HEK293 (cell line): ENCODE measurements at regions not wholly inside any gene's neighbourhood (a gene's known extent, or its start where the extent isn't known, plus 50 kb on each side); places are given as distances from the start of the nearest gene placed in this dataset.
A peak's percentile ranks its signal among the peaks of the same experiment; 100 is the strongest.

Experiments
- CTCF ChIA-PET: fragments of 350-600 bp; formaldehyde crosslinking; extraction: SDS; loops from one replicate; lab custom pipeline; 2021; ENCODE audit warnings: antibody characterized with exemption; lab: Yijun Ruan, JAX
- POLR2A ChIA-PET: fragments of 300-600 bp; formaldehyde crosslinking; extraction: SDS; loops from one replicate; lab custom pipeline; 2020; ENCODE audit warnings: antibody characterized with exemption, inconsistent platforms; lab: Yijun Ruan, JAX
- H3K27ac ChIP-seq: fragments of 200-500 bp; sonication (Bioruptor generic); 2 replicates; pipeline ENCODE4 v1.5.1; 2014; ENCODE audit warnings: low read depth, low read length, control low read depth, inconsistent platforms; ENCODE audit errors: extremely low read depth
- H3K36me3 ChIP-seq, 2 experiments: fragments of 200-500 bp in 1 of 2; sonication (Bioruptor generic) in 1 of 2; 1 replicate in 1 of 2; 2 replicates in 1 of 2; pipeline ENCODE4 v1.5.1; 2014 to 2017; ENCODE audit warnings: inconsistent platforms in 2 of 2, low read length in 2 of 2; ENCODE audit not compliant: control insufficient read depth in 2 of 2, insufficient read depth in 1 of 2
- H3K4me1 ChIP-seq: fragments of 200-500 bp; sonication (Bioruptor generic); 2 replicates; pipeline ENCODE4 v1.5.1; 2014; ENCODE audit warnings: mild to moderate bottlenecking, low read length, inconsistent platforms; ENCODE audit not compliant: control insufficient read depth, insufficient read depth
- H3K4me3 ChIP-seq: 2 replicates; pipeline ENCODE4 v1.5.1; 2011; ENCODE audit warnings: low read depth, mild to moderate bottlenecking, control low read depth, low read length, moderate library complexity
- H3K9me3 ChIP-seq: fragments of 200-500 bp; sonication (Bioruptor generic); 2 replicates; pipeline ENCODE4 v1.5.1; 2014; ENCODE audit warnings: low read depth, low read length, inconsistent platforms; ENCODE audit not compliant: control insufficient read depth, insufficient read depth
- EGR2 ChIP-seq: fragments of 450-650 bp; formaldehyde crosslinking; IDR thresholded peaks from 2 replicates; pipeline ENCODE4 v1.5.1; 2016; ENCODE audit warnings: low read depth, missing biosample characterization, missing genetic modification characterization
- FEZF1 ChIP-seq: fragments of 450-650 bp; formaldehyde crosslinking; IDR thresholded peaks from 2 replicates; pipeline ENCODE4 v1.5.1; 2016; ENCODE audit warnings: missing biosample characterization, missing genetic modification characterization
- KLF9 ChIP-seq: fragments of 450-650 bp; formaldehyde crosslinking; IDR thresholded peaks from 2 replicates; pipeline ENCODE4 v1.5.1; 2016; ENCODE audit warnings: missing biosample characterization, missing genetic modification characterization, low read depth
- MEIS1 ChIP-seq: sonication (generic); formaldehyde crosslinking; IDR thresholded peaks from 2 replicates; pipeline ENCODE4 v1.8.1; 2022; ENCODE audit warnings: missing genetic modification reagents, mild to moderate bottlenecking, borderline replicate concordance
- SP7 ChIP-seq: fragments of 450-650 bp; formaldehyde crosslinking; IDR thresholded peaks from 2 replicates; pipeline ENCODE4 v1.5.1; 2016; ENCODE audit warnings: missing biosample characterization, missing genetic modification characterization
- ZIC2 ChIP-seq: fragments of 450-650 bp; formaldehyde crosslinking; IDR thresholded peaks from 2 replicates; pipeline ENCODE4 v1.5.1; 2016; ENCODE audit warnings: missing biosample characterization, missing genetic modification characterization
- ZNF10 ChIP-seq: fragments of 450-650 bp; formaldehyde crosslinking; IDR thresholded peaks from 2 replicates; pipeline ENCODE4 v1.5.1; 2017; ENCODE audit warnings: missing biosample characterization, missing genetic modification characterization
- ZNF174 ChIP-seq: fragments of 450-650 bp; formaldehyde crosslinking; IDR thresholded peaks from 2 replicates; pipeline ENCODE4 v1.5.0; 2017; ENCODE audit warnings: missing biosample characterization, mild to moderate bottlenecking, missing genetic modification characterization
- ZNF24 ChIP-seq: fragments of 450-650 bp; formaldehyde crosslinking; IDR thresholded peaks from 2 replicates; pipeline ENCODE4 v1.5.1; 2016; ENCODE audit warnings: missing biosample characterization, missing genetic modification characterization
- ZNF354C ChIP-seq: fragments of 450-650 bp; formaldehyde crosslinking; IDR thresholded peaks from 2 replicates; pipeline ENCODE4 v1.5.1; 2016; ENCODE audit warnings: missing biosample characterization, missing genetic modification characterization, low read depth, borderline replicate concordance
- ZNF416 ChIP-seq: fragments of 450-650 bp; formaldehyde crosslinking; IDR thresholded peaks from 2 replicates; pipeline ENCODE4 v1.5.1; 2016; ENCODE audit warnings: missing biosample characterization, missing genetic modification characterization
- ZNF510 ChIP-seq: fragments of 450-650 bp; formaldehyde crosslinking; IDR thresholded peaks from 2 replicates; pipeline ENCODE4 v1.5.1; 2018; ENCODE audit warnings: mild to moderate bottlenecking, missing genetic modification characterization, missing biosample characterization; ENCODE audit not compliant: insufficient replicate concordance
- ZNF529 ChIP-seq: fragments of 450-650 bp; formaldehyde crosslinking; IDR thresholded peaks from 2 replicates; pipeline ENCODE4 v1.5.1; 2017; ENCODE audit warnings: missing genetic modification characterization, missing biosample characterization; ENCODE audit not compliant: insufficient replicate concordance
- ZNF548 ChIP-seq: fragments of 450-650 bp; formaldehyde crosslinking; IDR thresholded peaks from 2 replicates; pipeline ENCODE4 v1.5.1; 2016; ENCODE audit warnings: missing biosample characterization, missing genetic modification characterization
- ZNF768 ChIP-seq: fragments of 450-650 bp; formaldehyde crosslinking; IDR thresholded peaks from 2 replicates; pipeline ENCODE4 v1.5.1; 2018; ENCODE audit warnings: missing biosample characterization, mild to moderate bottlenecking, missing genetic modification characterization
- ZNF791 ChIP-seq: fragments of 450-650 bp; formaldehyde crosslinking; IDR thresholded peaks from 2 replicates; pipeline ENCODE4 v1.5.1; 2016; ENCODE audit warnings: missing biosample characterization, missing genetic modification characterization
- ZNF792 ChIP-seq: fragments of 450-650 bp; formaldehyde crosslinking; IDR thresholded peaks from 2 replicates; pipeline ENCODE4 v1.5.1; 2016; ENCODE audit warnings: missing biosample characterization, missing genetic modification characterization
- TF ChIP-seq, protein P1 (sequence below): fragments of 450-650 bp; formaldehyde crosslinking; IDR thresholded peaks from 2 replicates; pipeline ENCODE4 v1.5.1; 2016; ENCODE audit warnings: missing biosample characterization, missing genetic modification characterization, low read depth
- TF ChIP-seq, protein P2 (sequence below): fragments of 450-650 bp; formaldehyde crosslinking; IDR thresholded peaks from 2 replicates; pipeline ENCODE4 v1.5.1; 2016; ENCODE audit warnings: missing biosample characterization, missing genetic modification characterization
- TF ChIP-seq, protein P3 (sequence below): fragments of 450-650 bp; formaldehyde crosslinking; IDR thresholded peaks from 2 replicates; pipeline ENCODE4 v1.5.1; 2016; ENCODE audit warnings: missing biosample characterization, missing genetic modification characterization
- TF ChIP-seq, protein P4 (sequence below): fragments of 450-650 bp; formaldehyde crosslinking; IDR thresholded peaks from 2 replicates; pipeline ENCODE4 v1.5.1; 2017; ENCODE audit warnings: missing biosample characterization, missing genetic modification characterization
- TF ChIP-seq, protein P5 (sequence below): fragments of 450-650 bp; formaldehyde crosslinking; IDR thresholded peaks from 2 replicates; pipeline ENCODE4 v1.5.1; 2016; ENCODE audit warnings: missing biosample characterization, missing genetic modification characterization
- TF ChIP-seq, protein P6 (sequence below): fragments of 450-650 bp; formaldehyde crosslinking; IDR thresholded peaks from 2 replicates; pipeline ENCODE4 v1.5.1; 2016; ENCODE audit warnings: missing biosample characterization, missing genetic modification characterization

DNA sequence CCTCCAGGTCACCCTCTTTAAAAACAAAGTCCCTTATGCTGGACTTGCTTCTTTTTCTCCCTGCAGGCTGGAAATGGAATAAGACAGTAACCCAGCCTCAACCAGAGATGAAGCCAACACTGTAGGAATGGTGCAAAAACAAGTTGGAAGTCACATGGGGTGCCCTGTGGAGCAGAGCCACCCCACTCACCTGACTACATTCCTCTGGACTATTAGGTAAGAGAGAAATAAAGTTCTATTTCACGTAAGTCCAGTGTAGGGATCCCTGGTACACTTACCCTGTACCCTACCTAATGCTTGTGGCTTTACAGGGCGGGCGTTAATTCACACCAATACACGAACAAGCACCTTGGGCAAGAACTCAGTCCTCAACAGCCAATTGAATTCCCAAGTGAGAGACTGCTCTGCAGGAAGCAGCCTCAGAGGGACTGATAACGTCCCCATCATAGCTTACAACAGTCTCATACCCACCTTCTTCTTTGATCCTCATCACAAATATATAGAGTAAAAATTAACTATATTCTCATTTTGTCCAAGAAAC lies 112.5 kb upstream of the FGGY start:
- no peak overlapping the region for H3K4me3 ChIP-seq
- ChIA-PET CTCF (no interaction called here), POLR2A (no interaction called here)
- no peak overlapping the region for H3K27ac ChIP-seq
- H3K9me3 ChIP-seq = no peaks in the 10 kb centered on the region
- peaks cover 7% of the 10 kb centered on the region; the same call in 1 of the 2 replicates for H3K4me1 ChIP-seq
- H3K36me3 ChIP-seq = no peaks in the 10 kb centered on the region
- TF ChIP-seq FEZF1 (no peak), ZIC2 (tag by site-specific recombination) (no peak), EGR2 (tag by site-specific recombination) (no peak), ZNF24 (tag by site-specific recombination) (no peak), ZNF548 (tag by site-specific recombination) (no peak)
- TF ChIP-seq, protein P1, sequence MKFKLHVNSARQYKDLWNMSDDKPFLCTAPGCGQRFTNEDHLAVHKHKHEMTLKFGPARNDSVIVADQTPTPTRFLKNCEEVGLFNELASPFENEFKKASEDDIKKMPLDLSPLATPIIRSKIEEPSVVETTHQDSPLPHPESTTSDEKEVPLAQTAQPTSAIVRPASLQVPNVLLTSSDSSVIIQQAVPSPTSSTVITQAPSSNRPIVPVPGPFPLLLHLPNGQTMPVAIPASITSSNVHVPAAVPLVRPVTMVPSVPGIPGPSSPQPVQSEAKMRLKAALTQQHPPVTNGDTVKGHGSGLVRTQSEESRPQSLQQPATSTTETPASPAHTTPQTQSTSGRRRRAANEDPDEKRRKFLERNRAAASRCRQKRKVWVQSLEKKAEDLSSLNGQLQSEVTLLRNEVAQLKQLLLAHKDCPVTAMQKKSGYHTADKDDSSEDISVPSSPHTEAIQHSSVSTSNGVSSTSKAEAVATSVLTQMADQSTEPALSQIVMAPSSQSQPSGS = no peak
- TF ChIP-seq, protein P2, sequence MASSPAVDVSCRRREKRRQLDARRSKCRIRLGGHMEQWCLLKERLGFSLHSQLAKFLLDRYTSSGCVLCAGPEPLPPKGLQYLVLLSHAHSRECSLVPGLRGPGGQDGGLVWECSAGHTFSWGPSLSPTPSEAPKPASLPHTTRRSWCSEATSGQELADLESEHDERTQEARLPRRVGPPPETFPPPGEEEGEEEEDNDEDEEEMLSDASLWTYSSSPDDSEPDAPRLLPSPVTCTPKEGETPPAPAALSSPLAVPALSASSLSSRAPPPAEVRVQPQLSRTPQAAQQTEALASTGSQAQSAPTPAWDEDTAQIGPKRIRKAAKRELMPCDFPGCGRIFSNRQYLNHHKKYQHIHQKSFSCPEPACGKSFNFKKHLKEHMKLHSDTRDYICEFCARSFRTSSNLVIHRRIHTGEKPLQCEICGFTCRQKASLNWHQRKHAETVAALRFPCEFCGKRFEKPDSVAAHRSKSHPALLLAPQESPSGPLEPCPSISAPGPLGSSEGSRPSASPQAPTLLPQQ = no peak

DNA sequence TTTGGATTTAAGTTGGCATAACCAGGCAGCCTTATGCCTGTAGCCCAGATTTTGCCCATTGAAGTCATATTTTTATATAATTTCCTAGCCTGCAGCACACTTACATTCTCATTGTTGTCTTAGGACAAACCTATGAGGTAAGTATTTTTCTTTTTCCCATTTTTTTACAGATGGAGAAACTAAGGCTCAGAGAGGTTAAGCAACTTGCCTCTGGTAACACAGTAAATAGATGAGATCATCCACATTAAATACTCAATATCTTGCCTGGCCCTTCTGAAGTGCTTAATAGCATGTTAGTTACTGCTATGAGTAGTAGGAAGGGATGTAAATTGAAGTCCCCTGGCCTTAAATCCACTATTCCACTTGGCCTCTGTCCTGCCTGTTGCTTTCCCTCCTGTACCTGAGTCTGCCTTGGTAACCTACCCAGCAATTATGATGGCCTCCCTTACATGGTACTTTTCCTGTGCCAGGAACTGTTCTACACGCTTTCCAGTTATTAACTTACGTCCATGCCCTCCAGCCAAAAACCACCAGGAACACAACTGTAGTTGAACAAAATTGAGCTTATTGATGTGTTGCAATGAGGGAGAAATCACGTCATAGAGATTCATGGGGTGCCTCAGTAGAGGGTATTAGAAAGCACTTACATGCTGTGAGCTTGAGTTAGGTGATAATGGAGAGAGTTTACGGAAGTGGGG lies 111.6 kb upstream of the FGGY start:
- CTCF ChIA-PET = interaction anchor here (1.5 kb wide), 1 partner anchor 514 kb away, joined by 3 read pairs; no protein-coding TSS in a partner anchor
- peaks cover 4% of the 10 kb centered on the region; the same call in 1 of the 2 replicates for H3K4me1 ChIP-seq
- POLR2A ChIA-PET = no interaction called here
- H3K9me3 ChIP-seq = no peaks in the 10 kb centered on the region
- no peak overlapping the region for H3K4me3 ChIP-seq
- H3K36me3 ChIP-seq = no peaks in the 10 kb centered on the region
- no peak overlapping the region for H3K27ac ChIP-seq
- TF ChIP-seq, protein P3, sequence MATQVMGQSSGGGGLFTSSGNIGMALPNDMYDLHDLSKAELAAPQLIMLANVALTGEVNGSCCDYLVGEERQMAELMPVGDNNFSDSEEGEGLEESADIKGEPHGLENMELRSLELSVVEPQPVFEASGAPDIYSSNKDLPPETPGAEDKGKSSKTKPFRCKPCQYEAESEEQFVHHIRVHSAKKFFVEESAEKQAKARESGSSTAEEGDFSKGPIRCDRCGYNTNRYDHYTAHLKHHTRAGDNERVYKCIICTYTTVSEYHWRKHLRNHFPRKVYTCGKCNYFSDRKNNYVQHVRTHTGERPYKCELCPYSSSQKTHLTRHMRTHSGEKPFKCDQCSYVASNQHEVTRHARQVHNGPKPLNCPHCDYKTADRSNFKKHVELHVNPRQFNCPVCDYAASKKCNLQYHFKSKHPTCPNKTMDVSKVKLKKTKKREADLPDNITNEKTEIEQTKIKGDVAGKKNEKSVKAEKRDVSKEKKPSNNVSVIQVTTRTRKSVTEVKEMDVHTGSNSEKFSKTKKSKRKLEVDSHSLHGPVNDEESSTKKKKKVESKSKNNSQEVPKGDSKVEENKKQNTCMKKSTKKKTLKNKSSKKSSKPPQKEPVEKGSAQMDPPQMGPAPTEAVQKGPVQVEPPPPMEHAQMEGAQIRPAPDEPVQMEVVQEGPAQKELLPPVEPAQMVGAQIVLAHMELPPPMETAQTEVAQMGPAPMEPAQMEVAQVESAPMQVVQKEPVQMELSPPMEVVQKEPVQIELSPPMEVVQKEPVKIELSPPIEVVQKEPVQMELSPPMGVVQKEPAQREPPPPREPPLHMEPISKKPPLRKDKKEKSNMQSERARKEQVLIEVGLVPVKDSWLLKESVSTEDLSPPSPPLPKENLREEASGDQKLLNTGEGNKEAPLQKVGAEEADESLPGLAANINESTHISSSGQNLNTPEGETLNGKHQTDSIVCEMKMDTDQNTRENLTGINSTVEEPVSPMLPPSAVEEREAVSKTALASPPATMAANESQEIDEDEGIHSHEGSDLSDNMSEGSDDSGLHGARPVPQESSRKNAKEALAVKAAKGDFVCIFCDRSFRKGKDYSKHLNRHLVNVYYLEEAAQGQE (tag by site-specific recombination) = no peak
- TF ChIP-seq MEIS1 (CRISPR knock-in tag) (no peak), SP7 (peak; percentile 28; the same call in 1 of the 2 replicates), ZNF768 (tag by site-specific recombination) (peak; percentile 66), ZIC2 (tag by site-specific recombination) (peak; percentile 64), ZNF529 (tag by site-specific recombination) (no peak), ZNF510 (tag by site-specific recombination) (no peak), ZNF174 (tag by site-specific recombination) (no peak), KLF9 (tag by site-specific recombination) (no peak), ZNF791 (no peak), ZNF416 (tag by site-specific recombination) (no peak), ZNF10 (no peak), ZNF792 (tag by site-specific recombination) (no peak), ZNF354C (tag by site-specific recombination) (no peak)
- TF ChIP-seq, protein P4, sequence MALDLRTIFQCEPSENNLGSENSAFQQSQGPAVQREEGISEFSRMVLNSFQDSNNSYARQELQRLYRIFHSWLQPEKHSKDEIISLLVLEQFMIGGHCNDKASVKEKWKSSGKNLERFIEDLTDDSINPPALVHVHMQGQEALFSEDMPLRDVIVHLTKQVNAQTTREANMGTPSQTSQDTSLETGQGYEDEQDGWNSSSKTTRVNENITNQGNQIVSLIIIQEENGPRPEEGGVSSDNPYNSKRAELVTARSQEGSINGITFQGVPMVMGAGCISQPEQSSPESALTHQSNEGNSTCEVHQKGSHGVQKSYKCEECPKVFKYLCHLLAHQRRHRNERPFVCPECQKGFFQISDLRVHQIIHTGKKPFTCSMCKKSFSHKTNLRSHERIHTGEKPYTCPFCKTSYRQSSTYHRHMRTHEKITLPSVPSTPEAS (tag by site-specific recombination) = no peak
- TF ChIP-seq, protein P5, sequence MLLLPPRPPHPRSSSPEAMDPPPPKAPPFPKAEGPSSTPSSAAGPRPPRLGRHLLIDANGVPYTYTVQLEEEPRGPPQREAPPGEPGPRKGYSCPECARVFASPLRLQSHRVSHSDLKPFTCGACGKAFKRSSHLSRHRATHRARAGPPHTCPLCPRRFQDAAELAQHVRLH (tag by site-specific recombination) = 0 out of 2 replicates have a peak, but pooled peaks have one; percentile 21
- TF ChIP-seq, protein P6, sequence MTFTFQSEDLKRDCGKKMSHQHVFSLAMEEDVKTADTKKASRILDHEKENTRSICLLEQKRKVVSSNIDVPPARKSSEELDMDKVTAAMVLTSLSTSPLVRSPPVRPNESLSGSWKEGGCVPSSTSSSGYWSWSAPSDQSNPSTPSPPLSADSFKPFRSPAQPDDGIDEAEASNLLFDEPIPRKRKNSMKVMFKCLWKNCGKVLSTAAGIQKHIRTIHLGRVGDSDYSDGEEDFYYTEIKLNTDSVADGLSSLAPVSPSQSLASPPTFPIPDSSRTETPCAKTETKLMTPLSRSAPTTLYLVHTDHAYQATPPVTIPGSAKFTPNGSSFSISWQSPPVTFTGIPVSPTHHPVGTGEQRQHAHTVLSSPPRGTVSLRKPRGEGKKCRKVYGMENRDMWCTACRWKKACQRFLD (tag by site-specific recombination) = no peak
